ENCODE measurements at regions not wholly inside any gene's neighbourhood (a gene's known extent, or its start where the extent isn't known, plus 50 kb on each side); places are given as distances from the start of the nearest gene placed in this dataset.

- Histone ChIP-seq H3K4me3 (ENCODE audit: insufficient read depth, low read length, poor library complexity, severe bottlenecking) (no peak overlapping the region), H3K79me2 (ENCODE audit: insufficient read depth, low read length) (no peaks in the 10 kb centered on the region), H3K9ac (ENCODE audit: low read length) (no peak overlapping the region), H3K36me3 (ENCODE audit: low read length) (no peaks in the 10 kb centered on the region), H3K4me2 (ENCODE audit: low read depth, low read length, poor library complexity, severe bottlenecking) (no peak overlapping the region), H3K27me3 (ENCODE audit: low read length) (no peaks in the 10 kb centered on the region), H4K20me1 (ENCODE audit: low read depth, low read length) (no peaks in the 10 kb centered on the region), H3K27ac (ENCODE audit: low read depth, low read length) (no peak overlapping the region), H3K9me3 (ENCODE audit: insufficient read depth, low read length) (no peaks in the 10 kb centered on the region), H3K9me2 (replicated peaks; ENCODE audit: insufficient read depth, low read length) (no peaks in the 10 kb centered on the region), H3F3A (ENCODE audit: insufficient read depth) (no peaks in the 10 kb centered on the region), H2AFZ (ENCODE audit: low read depth, low read length, severe bottlenecking) (no peak overlapping the region)
- no peak for TF ChIP-seq CTCF (IDR thresholded peaks at IDR 0.05; ENCODE audit: insufficient read depth, low read length, poor library complexity, severe bottlenecking)
- no peak for TF ChIP-seq EZH2phosphoT487 (conservative IDR thresholded peaks at IDR 0.05; ENCODE audit: low read length)
These were observed 103.8 kb downstream of the C1orf94 start for GRCh38 chr1:34280509-34280908.

GRCh38 chr1:34283142-34283541 is 106.4 kb downstream of the C1orf94 start:
- H3F3A ChIP-seq (ENCODE audit: insufficient read depth): no peaks in the 10 kb centered on the region
- H3K27ac ChIP-seq (ENCODE audit: low read depth, low read length): no peak overlapping the region
- H3K36me3 ChIP-seq (ENCODE audit: low read length): no peaks in the 10 kb centered on the region
- H3K4me2 ChIP-seq (ENCODE audit: low read depth, low read length, poor library complexity, severe bottlenecking): no peak overlapping the region
- no peaks in the 10 kb centered on the region for H4K20me1 ChIP-seq (ENCODE audit: low read depth, low read length)
- H3K27me3 ChIP-seq (ENCODE audit: low read length): no peaks in the 10 kb centered on the region
- no peak overlapping the region for H3K9ac ChIP-seq (ENCODE audit: low read length)
- H2AFZ ChIP-seq (ENCODE audit: low read depth, low read length, severe bottlenecking): no peak overlapping the region
- no peak for TF ChIP-seq EZH2phosphoT487 (conservative IDR thresholded peaks at IDR 0.05; ENCODE audit: low read length)
- TF ChIP-seq CTCF (IDR thresholded peaks at IDR 0.05; ENCODE audit: insufficient read depth, low read length, poor library complexity, severe bottlenecking): no peak
- H3K9me3 ChIP-seq (ENCODE audit: insufficient read depth, low read length): no peaks in the 10 kb centered on the region
- H3K79me2 ChIP-seq (ENCODE audit: insufficient read depth, low read length): no peaks in the 10 kb centered on the region
- no peaks in the 10 kb centered on the region for H3K9me2 ChIP-seq (replicated peaks; ENCODE audit: insufficient read depth, low read length)
- no peak overlapping the region for H3K4me3 ChIP-seq (ENCODE audit: insufficient read depth, low read length, poor library complexity, severe bottlenecking)

- H3F3A ChIP-seq (ENCODE audit: insufficient read depth): no peaks in the 10 kb centered on the region
- no peaks in the 10 kb centered on the region for H3K9me3 ChIP-seq (ENCODE audit: insufficient read depth, low read length)
- H3K4me2 ChIP-seq (ENCODE audit: low read depth, low read length, poor library complexity, severe bottlenecking): no peak overlapping the region
- H3K9ac ChIP-seq (ENCODE audit: low read length): no peak overlapping the region
- no peak overlapping the region for H3K4me3 ChIP-seq (ENCODE audit: insufficient read depth, low read length, poor library complexity, severe bottlenecking)
- no peaks in the 10 kb centered on the region for H3K79me2 ChIP-seq (ENCODE audit: insufficient read depth, low read length)
- no peaks in the 10 kb centered on the region for H3K27me3 ChIP-seq (ENCODE audit: low read length)
- TF ChIP-seq CTCF (IDR thresholded peaks at IDR 0.05; ENCODE audit: insufficient read depth, low read length, poor library complexity, severe bottlenecking) (no peak), EZH2phosphoT487 (conservative IDR thresholded peaks at IDR 0.05; ENCODE audit: low read length) (no peak)
- H4K20me1 ChIP-seq (ENCODE audit: low read depth, low read length): no peaks in the 10 kb centered on the region
- H2AFZ ChIP-seq (ENCODE audit: low read depth, low read length, severe bottlenecking): no peak overlapping the region
- H3K27ac ChIP-seq (ENCODE audit: low read depth, low read length): no peak overlapping the region
- H3K36me3 ChIP-seq (ENCODE audit: low read length): no peaks in the 10 kb centered on the region
- H3K9me2 ChIP-seq (replicated peaks; ENCODE audit: insufficient read depth, low read length): no peaks in the 10 kb centered on the region
These were observed 109.8 kb downstream of the C1orf94 start for GRCh38 chr1:34286511-34286910.

Measured in SU-DHL-6 (cell line).